Calu3 (cell line): ENCODE measurements at regions not wholly inside any gene's neighbourhood (a gene's known extent, or its start where the extent isn't known, plus 50 kb on each side); places are given as distances from the start of the nearest gene placed in this dataset.

Experiments
- BruUV-seq: library from RNA; stranded (reverse); fragments of 400-500 nt; replicated peaks from 2 replicates; lab custom pipeline; 2021; lab: Mats Ljungman, UMichigan
- CTCF ChIA-PET: fragments of 300-600 bp; sonication (Branson Sonifier 250); formaldehyde crosslinking; loops from one replicate; lab custom pipeline; 2022; ENCODE audit warnings: antibody characterized with exemption; lab: Charles Lee
- DNase-seq: peaks from one replicate; pipeline ENCODE4 v3.0.0; 2022
- H3K27ac Mint-ChIP-seq: one replicate; pipeline ENCODE4 v1.8.0; 2022; ENCODE audit warnings: mixed read lengths; ENCODE audit not compliant: unreplicated experiment
- H3K27me3 Mint-ChIP-seq: one replicate; pipeline ENCODE4 v1.8.0; 2022; ENCODE audit warnings: mixed read lengths; ENCODE audit not compliant: unreplicated experiment
- H3K36me3 Mint-ChIP-seq: one replicate; pipeline ENCODE4 v1.8.0; 2022; ENCODE audit warnings: mild to moderate bottlenecking, moderate library complexity, mixed read lengths; ENCODE audit not compliant: insufficient read depth, unreplicated experiment
- H3K4me1 Mint-ChIP-seq: one replicate; pipeline ENCODE4 v1.8.0; 2022; ENCODE audit warnings: mild to moderate bottlenecking, low read depth, mixed read lengths; ENCODE audit not compliant: unreplicated experiment
- H3K4me3 Mint-ChIP-seq: one replicate; pipeline ENCODE4 v1.8.0; 2022; ENCODE audit warnings: mild to moderate bottlenecking, low read depth, moderate library complexity, mixed read lengths; ENCODE audit not compliant: unreplicated experiment
- H3K9me3 Mint-ChIP-seq: one replicate; pipeline ENCODE4 v1.8.0; 2022; ENCODE audit warnings: low read depth, mixed read lengths; ENCODE audit not compliant: unreplicated experiment
- intact Hi-C: fragments of 100-400 bp; cut with micrococcal nuclease; formaldehyde crosslinking; loops from one replicate; pipeline ENCODE4 v1.10.0; 2022; ENCODE audit not compliant: unreplicated experiment
- TF ChIP-seq, protein P1 (sequence below): fragments of 200-600 bp; IDR thresholded peaks from one replicate; pipeline ENCODE4 v1.8.0; 2022; ENCODE audit warnings: antibody characterized with exemption; ENCODE audit not compliant: unreplicated experiment

DNA sequence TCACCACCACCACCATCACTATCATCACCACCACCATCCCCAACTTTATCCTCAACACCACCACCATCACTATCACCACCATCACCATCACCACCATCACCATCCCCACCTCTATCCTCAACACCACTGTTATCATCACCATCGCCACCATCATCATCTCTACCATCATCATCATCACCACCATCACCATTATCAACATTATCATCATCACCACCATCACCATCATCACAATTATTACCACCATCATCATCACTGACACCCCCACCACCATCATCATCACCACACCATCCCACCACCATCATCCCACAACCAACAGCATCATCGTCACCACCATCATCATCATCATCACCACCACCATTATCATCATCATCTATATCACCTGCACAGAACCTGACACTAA, 188.4 kb upstream of the PWP1 start:
- TF ChIP-seq, protein P1, sequence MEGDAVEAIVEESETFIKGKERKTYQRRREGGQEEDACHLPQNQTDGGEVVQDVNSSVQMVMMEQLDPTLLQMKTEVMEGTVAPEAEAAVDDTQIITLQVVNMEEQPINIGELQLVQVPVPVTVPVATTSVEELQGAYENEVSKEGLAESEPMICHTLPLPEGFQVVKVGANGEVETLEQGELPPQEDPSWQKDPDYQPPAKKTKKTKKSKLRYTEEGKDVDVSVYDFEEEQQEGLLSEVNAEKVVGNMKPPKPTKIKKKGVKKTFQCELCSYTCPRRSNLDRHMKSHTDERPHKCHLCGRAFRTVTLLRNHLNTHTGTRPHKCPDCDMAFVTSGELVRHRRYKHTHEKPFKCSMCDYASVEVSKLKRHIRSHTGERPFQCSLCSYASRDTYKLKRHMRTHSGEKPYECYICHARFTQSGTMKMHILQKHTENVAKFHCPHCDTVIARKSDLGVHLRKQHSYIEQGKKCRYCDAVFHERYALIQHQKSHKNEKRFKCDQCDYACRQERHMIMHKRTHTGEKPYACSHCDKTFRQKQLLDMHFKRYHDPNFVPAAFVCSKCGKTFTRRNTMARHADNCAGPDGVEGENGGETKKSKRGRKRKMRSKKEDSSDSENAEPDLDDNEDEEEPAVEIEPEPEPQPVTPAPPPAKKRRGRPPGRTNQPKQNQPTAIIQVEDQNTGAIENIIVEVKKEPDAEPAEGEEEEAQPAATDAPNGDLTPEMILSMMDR = no peak
- no TSS peak for BruUV-seq

DNA sequence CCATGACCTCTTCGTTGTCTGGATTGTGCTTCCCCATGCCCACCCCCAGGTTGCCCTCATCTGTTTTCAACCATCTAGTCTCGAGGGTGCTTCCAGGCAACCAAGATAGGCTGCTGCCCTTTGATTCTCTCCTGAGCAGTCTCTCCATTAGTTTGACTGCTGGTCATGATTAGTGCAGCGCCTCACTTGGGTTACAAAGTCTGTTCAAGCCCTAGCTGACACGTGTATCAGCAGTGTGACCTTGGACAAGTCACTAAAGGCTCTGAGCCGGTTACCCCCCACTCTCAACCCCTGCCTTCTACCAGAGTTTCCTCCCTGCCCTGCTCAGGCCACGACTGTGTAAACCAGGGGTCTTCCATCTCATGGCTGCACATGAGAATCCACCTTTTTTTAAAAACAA, 185.3 kb upstream of the PWP1 start:
- no peak for DNase-seq
- peaks cover 7% of the 10 kb centered on the region for H3K9me3 Mint-ChIP-seq
- BruUV-seq = no TSS peak
- H3K27me3 Mint-ChIP-seq = peaks cover 46% of the 10 kb centered on the region
- intact Hi-C loops = no loop called here
- TF ChIP-seq, protein P1 = no peak
- H3K4me3 Mint-ChIP-seq = no peak overlapping the region
- no peak overlapping the region for H3K27ac Mint-ChIP-seq
- H3K4me1 Mint-ChIP-seq = no peaks in the 10 kb centered on the region
- CTCF ChIA-PET = no interaction called here
- H3K36me3 Mint-ChIP-seq = no peaks in the 10 kb centered on the region

More for the DNA sequence above, 188.4 kb upstream of the PWP1 start:
- Mint-ChIP-seq H3K4me3 (no peak overlapping the region), H3K4me1 (no peaks in the 10 kb centered on the region), H3K9me3 (peaks cover 7% of the 10 kb centered on the region), H3K27me3 (peaks cover 60% of the 10 kb centered on the region), H3K36me3 (no peaks in the 10 kb centered on the region), H3K27ac (no peak overlapping the region)
- CTCF ChIA-PET = no interaction called here
- no peak for DNase-seq
- intact Hi-C loops = no loop called here

DNA sequence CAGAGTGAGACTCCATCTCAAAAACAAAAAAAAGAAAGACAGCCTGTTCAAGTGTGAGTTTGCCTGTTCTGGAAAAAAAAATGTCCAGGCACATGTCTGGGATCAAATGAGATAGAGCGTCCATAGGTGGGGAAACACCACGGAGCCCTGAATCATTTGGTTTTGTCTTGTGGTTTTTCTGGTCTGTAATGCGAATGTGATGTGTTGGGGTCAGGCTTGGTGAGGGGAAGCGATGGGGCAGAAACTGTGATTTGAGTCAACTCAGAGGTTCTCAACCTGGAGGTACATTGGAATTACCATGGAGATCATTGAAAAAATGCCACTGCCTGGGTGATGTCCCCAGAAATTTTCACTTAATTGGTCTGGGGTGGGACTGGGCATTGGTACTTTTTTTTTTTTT, 183.9 kb upstream of the PWP1 start:
- TF ChIP-seq, protein P1 = no peak
- H3K9me3 Mint-ChIP-seq = peaks cover 7% of the 10 kb centered on the region
- no peak overlapping the region for H3K4me3 Mint-ChIP-seq
- H3K27me3 Mint-ChIP-seq = peaks cover 40% of the 10 kb centered on the region
- H3K27ac Mint-ChIP-seq = no peak overlapping the region
- no peak for DNase-seq
- H3K4me1 Mint-ChIP-seq = no peaks in the 10 kb centered on the region
- CTCF ChIA-PET = no interaction called here
- no peaks in the 10 kb centered on the region for H3K36me3 Mint-ChIP-seq
- intact Hi-C loops = no loop called here
- BruUV-seq = no TSS peak

GRCh38 chr12:107503129-107503855, 182.3 kb upstream of the PWP1 start:
- no peak for DNase-seq
- no peaks in the 10 kb centered on the region for H3K36me3 Mint-ChIP-seq
- intact Hi-C loops = no loop called here
- CTCF ChIA-PET = no interaction called here
- no TSS peak for BruUV-seq
- no peak overlapping the region for H3K27ac Mint-ChIP-seq
- no peak overlapping the region for H3K4me3 Mint-ChIP-seq
- H3K4me1 Mint-ChIP-seq = no peaks in the 10 kb centered on the region
- peaks cover 3% of the 10 kb centered on the region for H3K9me3 Mint-ChIP-seq
- TF ChIP-seq, protein P1 = no peak
- H3K27me3 Mint-ChIP-seq = peaks cover 40% of the 10 kb centered on the region
